ENCODE measurements at regions not wholly inside any gene's neighbourhood (a gene's known extent, or its start where the extent isn't known, plus 50 kb on each side); places are given as distances from the start of the nearest gene placed in this dataset.

- intact Hi-C loops (cut with micrococcal nuclease), result no loop called here
- 86% methylated on average over 1 of the region's 1 CpG for WGBS (ENCODE audit: insufficient coverage)
- Mint-ChIP-seq H3K36me3 (no peaks in the 10 kb centered on the region), H3K9me3 (peaks cover 0 to 3% (median 0%) of the 10 kb centered on the region in 7 donors), H3K27ac (no peak overlapping the region), H3K27me3 (ENCODE audit: low read depth in 3 of 3) (peaks cover 0 to 1% (median 0%) of the 10 kb centered on the region in 3 donors), H3K4me1 (no peaks in the 10 kb centered on the region), H3K4me3 (no peak overlapping the region)
- no peak overlapping the region for H3K4me2 ChIP-seq (replicated peaks; ENCODE audit: extremely low read depth, low read length, poor library complexity, severe bottlenecking)
- H3K36me3 ChIP-seq (replicated peaks in 1 of 2; ENCODE audit: control insufficient read depth in 1 of 2, insufficient read depth in 2 of 2, low read length in 2 of 2), result no peaks in the 10 kb centered on the region
- H4K20me1 ChIP-seq (ENCODE audit: insufficient read depth, low read length), result no peaks in the 10 kb centered on the region
- no peaks in the 10 kb centered on the region for H3K9me3 ChIP-seq (replicated peaks in 1 of 2; ENCODE audit: control insufficient read depth in 1 of 2, insufficient read depth in 1 of 2, low read length in 2 of 2)
- no peak overlapping the region for H2AFZ ChIP-seq (ENCODE audit: insufficient read depth, low read depth, low read length, poor library complexity, severe bottlenecking)
- TF ChIP-seq CTCF (IDR thresholded peaks at IDR 0.05), result no peak
- H3K4me3 ChIP-seq (replicated peaks in 1 of 3; ENCODE audit: low read depth in 2 of 3, low read length in 3 of 3), result no peak overlapping the region
- H3K79me2 ChIP-seq (ENCODE audit: insufficient read depth, low read length), result no peaks in the 10 kb centered on the region
- no peak overlapping the region for H3K27ac ChIP-seq (ENCODE audit: low read depth in 1 of 2, low read length in 2 of 2)
- H3K4me1 ChIP-seq (ENCODE audit: control insufficient read depth in 1 of 2, insufficient read depth in 2 of 2, low read length in 2 of 2), result no peaks in the 10 kb centered on the region
- no peak overlapping the region for H3K9ac ChIP-seq (ENCODE audit: insufficient read depth, low read length, poor library complexity, severe bottlenecking)
- no peak for DNase-seq
- no peaks in the 10 kb centered on the region for H3K27me3 ChIP-seq (ENCODE audit: control insufficient read depth in 2 of 2, insufficient read depth in 2 of 2, low read length in 2 of 2)
Observed at GRCh38 chr11:42762348-42762747, 549.4 kb upstream of the API5 start.

DNA sequence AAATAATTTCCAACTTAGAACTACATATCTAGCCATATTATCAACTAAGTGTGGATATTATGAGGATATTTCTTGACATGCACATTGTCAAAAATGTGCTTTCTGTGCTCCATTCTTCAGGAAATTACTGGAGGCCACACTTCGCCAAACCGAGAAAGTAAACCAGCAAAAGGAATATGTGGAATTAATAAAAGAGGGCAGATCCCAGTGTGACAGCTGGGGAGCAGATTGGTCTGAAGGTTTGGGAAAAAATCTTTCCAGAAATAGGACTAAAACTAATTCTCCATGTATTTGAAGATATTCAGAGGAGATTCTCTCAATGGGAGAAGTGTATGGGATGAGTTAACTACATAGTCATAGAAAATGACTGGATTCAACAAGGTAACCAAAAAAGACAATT, 546.9 kb upstream of the API5 start:
- Mint-ChIP-seq H3K9me3 (peaks cover 0 to 1% (median 0%) of the 10 kb centered on the region in 7 donors), H3K36me3 (no peaks in the 10 kb centered on the region), H3K4me1 (no peaks in the 10 kb centered on the region), H3K4me3 (no peak overlapping the region), H3K27me3 (ENCODE audit: low read depth in 3 of 3) (peaks cover 0 to 1% (median 0%) of the 10 kb centered on the region in 3 donors), H3K27ac (no peak overlapping the region)
- DNase-seq, result no peak
- Histone ChIP-seq H3K4me3 (replicated peaks in 1 of 3; ENCODE audit: low read depth in 2 of 3, low read length in 3 of 3) (no peak overlapping the region), H3K27me3 (ENCODE audit: control insufficient read depth in 2 of 2, insufficient read depth in 2 of 2, low read length in 2 of 2) (no peaks in the 10 kb centered on the region), H2AFZ (ENCODE audit: insufficient read depth, low read depth, low read length, poor library complexity, severe bottlenecking) (no peak overlapping the region), H3K9ac (ENCODE audit: insufficient read depth, low read length, poor library complexity, severe bottlenecking) (no peak overlapping the region), H3K79me2 (ENCODE audit: insufficient read depth, low read length) (no peaks in the 10 kb centered on the region), H3K9me3 (replicated peaks in 1 of 2; ENCODE audit: control insufficient read depth in 1 of 2, insufficient read depth in 1 of 2, low read length in 2 of 2) (no peaks in the 10 kb centered on the region), H3K4me2 (replicated peaks; ENCODE audit: extremely low read depth, low read length, poor library complexity, severe bottlenecking) (no peak overlapping the region), H4K20me1 (ENCODE audit: insufficient read depth, low read length) (no peaks in the 10 kb centered on the region), H3K27ac (ENCODE audit: low read depth in 1 of 2, low read length in 2 of 2) (no peak overlapping the region), H3K36me3 (replicated peaks in 1 of 2; ENCODE audit: control insufficient read depth in 1 of 2, insufficient read depth in 2 of 2, low read length in 2 of 2) (no peaks in the 10 kb centered on the region), H3K4me1 (ENCODE audit: control insufficient read depth in 1 of 2, insufficient read depth in 2 of 2, low read length in 2 of 2) (no peaks in the 10 kb centered on the region)
- no CpG with 5 or more reads among the region's 2 CpGs for WGBS (ENCODE audit: insufficient coverage)
- intact Hi-C loops (cut with micrococcal nuclease), result no loop called here
- TF ChIP-seq CTCF (IDR thresholded peaks at IDR 0.05), result no peak
